Fibroblast of lung (primary cell): ENCODE measurements at regions not wholly inside any gene's neighbourhood (a gene's known extent, or its start where the extent isn't known, plus 50 kb on each side); places are given as distances from the start of the nearest gene placed in this dataset.
A peak's percentile ranks its signal among the peaks of the same experiment; 100 is the strongest.

Experiments
- DNase-seq, 2 donors: peaks; one replicate each; pipeline versions ENCODE4 v3.0.0 to v3.0.0-alpha.2; 2010; ENCODE audit warnings: low read depth in 2 of 2
- H2AFZ ChIP-seq: 2 replicates; pipeline ENCODE4 v1.5.1; 2012; ENCODE audit warnings: low read length, control low read depth, inconsistent platforms
- H3K27ac ChIP-seq: 2 replicates; pipeline ENCODE4 v1.5.1; 2011; ENCODE audit warnings: low read length, control low read depth; ENCODE audit not compliant: insufficient read depth
- H3K27me3 ChIP-seq: 2 replicates; pipeline ENCODE4 v1.5.1; 2011; ENCODE audit warnings: mild to moderate bottlenecking, low read length; ENCODE audit not compliant: control insufficient read depth, insufficient read depth
- H3K36me3 ChIP-seq: 2 replicates; pipeline ENCODE4 v1.5.1; 2011; ENCODE audit warnings: low read length; ENCODE audit not compliant: control insufficient read depth, insufficient read depth
- H3K4me1 ChIP-seq: 2 replicates; pipeline ENCODE4 v1.5.1; 2011; ENCODE audit warnings: low read length; ENCODE audit not compliant: control insufficient read depth, insufficient read depth; ENCODE audit errors: extremely low read depth
- H3K4me2 ChIP-seq: 2 replicates; pipeline ENCODE4 v1.5.1; 2011; ENCODE audit warnings: low read length, control low read depth; ENCODE audit not compliant: insufficient read depth; ENCODE audit errors: extremely low read depth
- H3K4me3 ChIP-seq, 4 experiments: fragments of 200-600 bp in 1 of 4; sonication (generic) in 1 of 4; replicated peaks in 1 of 4; 2 replicates each; pipeline ENCODE4 v1.5.1; 2011 to 2016; ENCODE audit warnings: low read length in 4 of 4, low read depth in 3 of 4, mild to moderate bottlenecking in 3 of 4, control low read depth in 2 of 4, inconsistent platforms in 1 of 4, mixed read lengths in 1 of 4; ENCODE audit not compliant: insufficient read depth in 1 of 4; ENCODE audit errors: control extremely low read depth in 1 of 4
- H3K79me2 ChIP-seq: 2 replicates; pipeline ENCODE4 v1.5.1; 2012; ENCODE audit warnings: mild to moderate bottlenecking, low read length, inconsistent platforms; ENCODE audit not compliant: control insufficient read depth, insufficient read depth
- H3K9ac ChIP-seq: 2 replicates; pipeline ENCODE4 v1.5.1; 2011; ENCODE audit warnings: mild to moderate bottlenecking, low read length, control low read depth; ENCODE audit not compliant: insufficient read depth
- H3K9me3 ChIP-seq: 2 replicates; pipeline ENCODE4 v1.5.1; 2012; ENCODE audit warnings: low read depth, low read length; ENCODE audit not compliant: control insufficient read depth, insufficient read depth
- H4K20me1 ChIP-seq: 2 replicates; pipeline ENCODE4 v1.5.1; 2011; ENCODE audit warnings: low read length; ENCODE audit not compliant: control insufficient read depth, insufficient read depth; ENCODE audit errors: extremely low read depth
- CTCF ChIP-seq, 2 donors: IDR thresholded peaks in 1 of 2; conservative IDR thresholded peaks in 1 of 2; 1 replicate in 1 of 2; 2 replicates in 1 of 2; pipeline ENCODE4 v1.5.1; 2011 to 2012; ENCODE audit warnings: low read length in 2 of 2, control low read depth in 1 of 2, inconsistent platforms in 1 of 2, low read depth in 1 of 2, mild to moderate bottlenecking in 1 of 2
- EZH2 ChIP-seq: IDR thresholded peaks from 2 replicates; pipeline ENCODE4 v1.5.1; 2012; ENCODE audit warnings: low read length, control low read depth, mild to moderate bottlenecking; ENCODE audit errors: missing control alignments

- Histone ChIP-seq H4K20me1 (no peaks in the 10 kb centered on the region), H3K9ac (no peak overlapping the region), H3K27ac (no peak overlapping the region), H3K4me2 (no peak overlapping the region), H3K4me1 (no peaks in the 10 kb centered on the region), H3K36me3 (no peaks in the 10 kb centered on the region), H3K27me3 (no peaks in the 10 kb centered on the region), H3K79me2 (no peaks in the 10 kb centered on the region), H3K4me3 (no peak overlapping the region), H2AFZ (no peak overlapping the region), H3K9me3 (no peaks in the 10 kb centered on the region)
- TF ChIP-seq CTCF (conservative IDR thresholded peaks at IDR 0.05 in 1 of 2, IDR thresholded peaks at IDR 0.05 in 1 of 2; ENCODE audit: low read depth in 1 of 2, low read length in 2 of 2) (peak; percentile 44 to 58), EZH2 (no peak)
- DNase-seq = peak; percentile 35 to 68
Observed at GRCh38 chr13:73835138-73835721, 299.0 kb downstream of the KLF12 start.

- Histone ChIP-seq H3K27me3 (no peaks in the 10 kb centered on the region), H3K4me3 (no peak overlapping the region), H3K36me3 (no peaks in the 10 kb centered on the region), H3K9ac (no peak overlapping the region), H3K9me3 (no peaks in the 10 kb centered on the region), H3K4me1 (no peaks in the 10 kb centered on the region), H3K79me2 (no peaks in the 10 kb centered on the region), H4K20me1 (no peaks in the 10 kb centered on the region), H3K4me2 (no peak overlapping the region), H2AFZ (no peak overlapping the region), H3K27ac (no peak overlapping the region)
- peak; percentile 18 to 23 for DNase-seq
- TF ChIP-seq CTCF (conservative IDR thresholded peaks at IDR 0.05 in 1 of 2, IDR thresholded peaks at IDR 0.05 in 1 of 2; ENCODE audit: low read depth in 1 of 2, low read length in 2 of 2) = no peak
- no peak for TF ChIP-seq EZH2
Observed at GRCh38 chr13:73833325-73834070, 300.7 kb downstream of the KLF12 start.

- Histone ChIP-seq H2AFZ (no peak overlapping the region), H3K9ac (no peak overlapping the region), H3K4me1 (no peaks in the 10 kb centered on the region), H3K27me3 (no peaks in the 10 kb centered on the region), H3K79me2 (no peaks in the 10 kb centered on the region), H3K36me3 (no peaks in the 10 kb centered on the region), H3K4me2 (no peak overlapping the region), H3K27ac (no peak overlapping the region), H3K4me3 (no peak overlapping the region), H3K9me3 (no peaks in the 10 kb centered on the region), H4K20me1 (no peaks in the 10 kb centered on the region)
- DNase-seq = no peak
- TF ChIP-seq CTCF (conservative IDR thresholded peaks at IDR 0.05 in 1 of 2, IDR thresholded peaks at IDR 0.05 in 1 of 2; ENCODE audit: low read depth in 1 of 2, low read length in 2 of 2) = no peak
- TF ChIP-seq EZH2 = no peak
Observed at GRCh38 chr13:73832825-73833224, 301.4 kb downstream of the KLF12 start.
